Left lung (tissue), 4 donors: ENCODE measurements at regions not wholly inside any gene's neighbourhood (a gene's known extent, or its start where the extent isn't known, plus 50 kb on each side); places are given as distances from the start of the nearest gene placed in this dataset.
"Not testable (repeated sequence)": the region's sequence is repeated elsewhere in the genome, so short reads cannot be mapped to it uniquely, and the experiment has no call there.

ENCODE experiments used
- ATAC-seq: fragments of 200-7000 bp; cut with Tn5 transposase; one replicate; pipeline ENCODE4 v1.9.1; 2020; ENCODE audit warnings: moderate library complexity
- DNase-seq, 4 donors: peaks; one replicate each; pipeline ENCODE4 v3.0.0-alpha.2; 2013 to 2020
- H3K27ac ChIP-seq, 2 donors: fragments of 200-600 bp; sonication (generic) in 1 of 2; one replicate each; pipeline versions ENCODE4 v1.5.0 to v1.8.0; 2020 to 2021
- H3K27me3 ChIP-seq, 2 donors: fragments of 200-600 bp; sonication (generic) in 1 of 2; one replicate each; pipeline versions ENCODE4 v1.5.0 to v1.8.0; 2020 to 2021
- H3K36me3 ChIP-seq, 2 donors: fragments of 200-600 bp; sonication (generic) in 1 of 2; one replicate each; pipeline versions ENCODE4 v1.5.0 to v1.8.0; 2020 to 2021
- H3K4me1 ChIP-seq, 2 donors: fragments of 200-600 bp; one replicate each; pipeline ENCODE4 v1.8.0; 2021
- H3K4me3 ChIP-seq, 2 donors: fragments of 200-600 bp; sonication (generic) in 1 of 2; one replicate each; pipeline versions ENCODE4 v1.5.0 to v1.8.0; 2020 to 2021; ENCODE audit warnings: mild to moderate bottlenecking in 1 of 2
- H3K9me3 ChIP-seq, 2 donors: fragments of 200-600 bp; sonication (generic) in 1 of 2; one replicate each; pipeline versions ENCODE4 v1.5.0 to v1.8.0; 2020 to 2021
- intact Hi-C, 2 donors: fragments of 100-400 bp; cut with DNase I; formaldehyde crosslinking; loops; one replicate each; pipeline versions ENCODE4 v1.11.2 to v1.14.2; 2022
- TF ChIP-seq, protein P1 (sequence below), 2 donors: fragments of 200-600 bp; sonication (generic) in 1 of 2; IDR thresholded peaks; one replicate each; pipeline versions ENCODE4 v1.5.0 to v1.8.0; 2021; ENCODE audit warnings: antibody characterized with exemption in 2 of 2
- donor health status: DM: no; HTN: yes; CAD: no.
- donor health status: DM: no; HTN: no; CAD: no.

DNA sequence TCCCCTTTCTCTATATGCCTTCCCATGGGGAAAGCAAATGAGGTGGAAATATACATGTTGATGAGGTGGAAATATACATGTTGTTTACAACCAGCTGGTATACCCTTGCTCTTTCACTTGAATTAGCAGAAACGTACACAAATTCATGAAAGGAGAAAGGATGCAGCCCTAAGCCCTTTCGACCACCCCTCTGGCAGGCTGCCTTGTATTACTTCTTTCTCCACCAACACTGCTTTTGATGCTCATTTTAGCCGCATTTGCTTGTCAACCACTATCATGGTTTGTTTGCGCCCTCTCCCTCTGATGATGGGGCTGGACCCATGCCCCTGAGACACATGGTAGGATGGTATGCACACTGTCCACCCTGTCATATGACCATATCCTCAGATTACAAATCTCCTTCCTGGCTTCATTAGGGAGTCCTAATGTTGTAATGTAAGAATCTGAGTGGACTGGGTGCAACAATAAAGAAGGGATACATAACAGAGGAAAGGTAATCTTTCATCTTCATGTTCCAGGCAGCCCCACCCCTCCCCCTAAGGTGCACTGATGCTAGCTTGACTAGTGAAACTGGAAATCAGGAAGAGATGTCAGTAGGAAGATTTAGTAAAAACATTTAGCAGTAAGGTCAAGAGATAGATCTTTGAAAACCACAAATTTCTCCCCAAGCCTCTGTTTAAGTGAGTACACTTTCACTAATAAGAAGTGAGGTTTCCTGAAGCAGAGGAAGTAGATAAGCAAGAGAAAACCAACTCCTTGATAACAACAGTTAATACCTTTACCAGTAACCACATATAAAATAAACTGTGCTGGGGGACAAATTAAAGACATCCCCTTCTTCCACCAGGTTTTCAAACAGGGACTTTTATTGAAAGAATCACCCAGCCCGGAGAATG lies 536.8 kb upstream of the NRP1 start:
- H3K9me3 ChIP-seq, result no peaks in the 10 kb centered on the region
- TF ChIP-seq, protein P1, sequence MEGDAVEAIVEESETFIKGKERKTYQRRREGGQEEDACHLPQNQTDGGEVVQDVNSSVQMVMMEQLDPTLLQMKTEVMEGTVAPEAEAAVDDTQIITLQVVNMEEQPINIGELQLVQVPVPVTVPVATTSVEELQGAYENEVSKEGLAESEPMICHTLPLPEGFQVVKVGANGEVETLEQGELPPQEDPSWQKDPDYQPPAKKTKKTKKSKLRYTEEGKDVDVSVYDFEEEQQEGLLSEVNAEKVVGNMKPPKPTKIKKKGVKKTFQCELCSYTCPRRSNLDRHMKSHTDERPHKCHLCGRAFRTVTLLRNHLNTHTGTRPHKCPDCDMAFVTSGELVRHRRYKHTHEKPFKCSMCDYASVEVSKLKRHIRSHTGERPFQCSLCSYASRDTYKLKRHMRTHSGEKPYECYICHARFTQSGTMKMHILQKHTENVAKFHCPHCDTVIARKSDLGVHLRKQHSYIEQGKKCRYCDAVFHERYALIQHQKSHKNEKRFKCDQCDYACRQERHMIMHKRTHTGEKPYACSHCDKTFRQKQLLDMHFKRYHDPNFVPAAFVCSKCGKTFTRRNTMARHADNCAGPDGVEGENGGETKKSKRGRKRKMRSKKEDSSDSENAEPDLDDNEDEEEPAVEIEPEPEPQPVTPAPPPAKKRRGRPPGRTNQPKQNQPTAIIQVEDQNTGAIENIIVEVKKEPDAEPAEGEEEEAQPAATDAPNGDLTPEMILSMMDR (IDR thresholded peaks at IDR 0.05), result no peak
- no peak for DNase-seq
- H3K4me1 ChIP-seq, result no peaks in the 10 kb centered on the region
- intact Hi-C loops, result no loop called here
- H3K27me3 ChIP-seq, result no peaks in the 10 kb centered on the region
- H3K27ac ChIP-seq, result no peak overlapping the region
- no peak overlapping the region for H3K4me3 ChIP-seq
- no peaks in the 10 kb centered on the region for H3K36me3 ChIP-seq
- no peak for ATAC-seq

DNA sequence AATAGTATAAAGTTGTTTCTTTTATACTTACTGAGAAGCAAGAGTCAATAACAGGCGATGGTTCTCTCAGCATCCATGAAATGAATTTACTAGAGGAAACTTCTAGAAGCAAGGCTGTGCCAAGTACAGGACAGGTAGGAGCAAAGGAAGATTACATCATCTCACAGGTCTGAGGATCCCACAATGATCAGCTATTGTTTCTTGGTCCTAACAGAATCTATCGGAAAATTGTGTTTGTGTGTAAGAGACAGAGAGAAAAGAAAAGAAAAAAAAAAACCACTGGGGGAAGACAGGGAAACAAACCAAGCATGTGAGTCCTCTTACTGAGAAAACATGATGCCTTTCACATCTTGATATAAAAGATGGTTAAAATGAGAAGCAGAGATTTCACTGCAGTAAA lies 535.0 kb upstream of the NRP1 start:
- H3K36me3 ChIP-seq, result no peaks in the 10 kb centered on the region
- intact Hi-C loops, result no loop called here
- DNase-seq (no peak), ATAC-seq (no peak)
- no peaks in the 10 kb centered on the region for H3K27me3 ChIP-seq
- H3K4me1 ChIP-seq, result no peaks in the 10 kb centered on the region
- TF ChIP-seq, protein P1 (IDR thresholded peaks at IDR 0.05), result no peak
- H3K27ac ChIP-seq, result peak overlapping the region in 1 of 2 donors; percentile 29
- H3K9me3 ChIP-seq, result no peaks in the 10 kb centered on the region
- no peak overlapping the region for H3K4me3 ChIP-seq

DNA sequence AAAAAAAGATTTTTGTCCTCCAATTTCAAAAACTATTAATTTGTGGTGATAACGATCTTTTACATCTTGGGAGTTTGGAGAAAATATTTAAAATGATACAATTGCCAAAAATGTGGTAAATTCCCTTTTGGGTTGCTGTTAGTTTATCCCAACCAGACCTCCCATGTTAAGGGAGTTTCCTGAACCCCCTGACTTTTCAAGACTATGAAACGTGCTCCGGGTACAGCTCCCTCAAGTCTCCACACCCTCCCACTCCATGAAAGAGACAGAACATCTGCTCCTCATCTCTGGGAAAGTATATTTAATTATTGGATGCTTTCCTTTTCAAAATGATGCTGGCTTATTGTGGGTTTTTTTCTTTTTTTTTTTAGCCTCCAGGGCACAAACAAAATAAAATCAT lies 534.6 kb upstream of the NRP1 start:
- intact Hi-C loops, result no loop called here
- no peaks in the 10 kb centered on the region for H3K4me1 ChIP-seq
- no peaks in the 10 kb centered on the region for H3K9me3 ChIP-seq
- DNase-seq (peak in 2 of 4 donors; percentile 58 to 74), ATAC-seq (peak; percentile 81)
- peak overlapping the region in 1 of 2 donors; percentile 29 for H3K27ac ChIP-seq
- H3K36me3 ChIP-seq, result no peaks in the 10 kb centered on the region
- TF ChIP-seq, protein P1 (IDR thresholded peaks at IDR 0.05), result no peak
- H3K27me3 ChIP-seq, result no peaks in the 10 kb centered on the region
- no peak overlapping the region for H3K4me3 ChIP-seq

DNA sequence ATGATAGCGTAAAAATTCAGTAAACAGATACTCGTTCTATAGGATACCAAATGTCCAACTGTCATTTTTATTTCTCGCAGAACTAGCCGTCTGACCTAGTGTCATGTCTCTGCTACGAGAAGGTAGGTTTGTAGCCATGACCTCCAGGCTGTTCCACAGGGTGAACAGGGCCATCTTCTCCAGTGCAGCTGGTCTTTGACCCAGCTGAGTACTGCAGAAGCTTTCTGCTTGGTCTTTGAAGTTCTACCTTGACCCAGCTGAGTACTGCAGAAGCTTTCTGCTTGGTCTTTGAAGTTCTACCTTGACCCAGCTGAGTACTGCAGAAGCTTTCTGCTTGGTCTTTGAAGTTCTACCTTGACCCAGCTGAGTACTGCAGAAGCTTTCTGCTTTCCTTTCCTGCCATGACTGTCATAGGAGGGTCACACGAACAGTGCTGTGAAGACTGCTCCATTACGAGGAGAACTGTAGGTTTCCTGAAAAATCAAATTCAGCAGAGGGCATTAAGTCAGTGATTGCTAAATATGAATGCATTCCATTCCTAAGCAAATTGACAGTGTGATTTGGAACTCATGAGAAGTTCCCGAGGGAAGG lies 532.8 kb upstream of the NRP1 start:
- H3K9me3 ChIP-seq, H3K4me1 ChIP-seq, H3K27ac ChIP-seq, H3K4me3 ChIP-seq, H3K36me3 ChIP-seq, H3K27me3 ChIP-seq, DNase-seq, ATAC-seq, intact Hi-C loops: not testable (repeated sequence)

DNA sequence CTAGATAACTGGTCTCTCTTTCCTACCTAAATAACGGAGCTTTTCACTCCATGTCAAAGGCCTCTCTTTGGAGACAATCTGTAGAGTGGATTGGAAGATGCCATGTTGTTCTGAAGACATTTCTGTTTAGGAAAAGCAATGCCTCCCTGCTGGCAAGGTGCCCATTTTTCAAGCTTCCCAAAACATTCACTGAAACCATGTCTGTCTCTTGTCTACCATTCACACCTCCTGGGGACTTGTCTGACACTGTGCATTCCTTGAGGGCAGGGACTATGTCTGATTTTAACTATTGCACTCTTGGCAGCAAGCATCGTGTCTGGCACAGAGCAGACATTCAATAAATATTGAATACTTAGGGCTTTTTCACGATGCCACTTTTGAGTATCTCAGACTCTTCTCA lies 528.9 kb upstream of the NRP1 start:
- H3K36me3 ChIP-seq, result no peaks in the 10 kb centered on the region
- no peaks in the 10 kb centered on the region for H3K27me3 ChIP-seq
- ATAC-seq, result no peak
- H3K9me3 ChIP-seq, result no peaks in the 10 kb centered on the region
- intact Hi-C loops, result no loop called here
- H3K27ac ChIP-seq, result no peak overlapping the region
- TF ChIP-seq, protein P1 (IDR thresholded peaks at IDR 0.05), result no peak
- DNase-seq, result no peak
- no peaks in the 10 kb centered on the region for H3K4me1 ChIP-seq
- no peak overlapping the region for H3K4me3 ChIP-seq
